Fibroblast of lung (primary cell): ENCODE measurements at regions not wholly inside any gene's neighbourhood (a gene's known extent, or its start where the extent isn't known, plus 50 kb on each side); places are given as distances from the start of the nearest gene placed in this dataset.

Experiments
- DNase-seq, 2 donors: peaks; one replicate each; pipeline versions ENCODE4 v3.0.0 to v3.0.0-alpha.2; 2010; ENCODE audit warnings: low read depth in 2 of 2
- H2AFZ ChIP-seq: 2 replicates; pipeline ENCODE4 v1.5.1; 2012; ENCODE audit warnings: low read length, control low read depth, inconsistent platforms
- H3K27ac ChIP-seq: 2 replicates; pipeline ENCODE4 v1.5.1; 2011; ENCODE audit warnings: low read length, control low read depth; ENCODE audit not compliant: insufficient read depth
- H3K27me3 ChIP-seq: 2 replicates; pipeline ENCODE4 v1.5.1; 2011; ENCODE audit warnings: mild to moderate bottlenecking, low read length; ENCODE audit not compliant: control insufficient read depth, insufficient read depth
- H3K36me3 ChIP-seq: 2 replicates; pipeline ENCODE4 v1.5.1; 2011; ENCODE audit warnings: low read length; ENCODE audit not compliant: control insufficient read depth, insufficient read depth
- H3K4me1 ChIP-seq: 2 replicates; pipeline ENCODE4 v1.5.1; 2011; ENCODE audit warnings: low read length; ENCODE audit not compliant: control insufficient read depth, insufficient read depth; ENCODE audit errors: extremely low read depth
- H3K4me2 ChIP-seq: 2 replicates; pipeline ENCODE4 v1.5.1; 2011; ENCODE audit warnings: low read length, control low read depth; ENCODE audit not compliant: insufficient read depth; ENCODE audit errors: extremely low read depth
- H3K4me3 ChIP-seq, 4 experiments: fragments of 200-600 bp in 1 of 4; sonication (generic) in 1 of 4; replicated peaks in 1 of 4; 2 replicates each; pipeline ENCODE4 v1.5.1; 2011 to 2016; ENCODE audit warnings: low read length in 4 of 4, low read depth in 3 of 4, mild to moderate bottlenecking in 3 of 4, control low read depth in 2 of 4, inconsistent platforms in 1 of 4, mixed read lengths in 1 of 4; ENCODE audit not compliant: insufficient read depth in 1 of 4; ENCODE audit errors: control extremely low read depth in 1 of 4
- H3K79me2 ChIP-seq: 2 replicates; pipeline ENCODE4 v1.5.1; 2012; ENCODE audit warnings: mild to moderate bottlenecking, low read length, inconsistent platforms; ENCODE audit not compliant: control insufficient read depth, insufficient read depth
- H3K9ac ChIP-seq: 2 replicates; pipeline ENCODE4 v1.5.1; 2011; ENCODE audit warnings: mild to moderate bottlenecking, low read length, control low read depth; ENCODE audit not compliant: insufficient read depth
- H3K9me3 ChIP-seq: 2 replicates; pipeline ENCODE4 v1.5.1; 2012; ENCODE audit warnings: low read depth, low read length; ENCODE audit not compliant: control insufficient read depth, insufficient read depth
- H4K20me1 ChIP-seq: 2 replicates; pipeline ENCODE4 v1.5.1; 2011; ENCODE audit warnings: low read length; ENCODE audit not compliant: control insufficient read depth, insufficient read depth; ENCODE audit errors: extremely low read depth
- EZH2 ChIP-seq: IDR thresholded peaks from 2 replicates; pipeline ENCODE4 v1.5.1; 2012; ENCODE audit warnings: low read length, control low read depth, mild to moderate bottlenecking; ENCODE audit errors: missing control alignments
- TF ChIP-seq, protein P1 (sequence below), 2 donors: IDR thresholded peaks in 1 of 2; conservative IDR thresholded peaks in 1 of 2; 1 replicate in 1 of 2; 2 replicates in 1 of 2; pipeline ENCODE4 v1.5.1; 2011 to 2012; ENCODE audit warnings: low read length in 2 of 2, control low read depth in 1 of 2, inconsistent platforms in 1 of 2, low read depth in 1 of 2, mild to moderate bottlenecking in 1 of 2

DNA sequence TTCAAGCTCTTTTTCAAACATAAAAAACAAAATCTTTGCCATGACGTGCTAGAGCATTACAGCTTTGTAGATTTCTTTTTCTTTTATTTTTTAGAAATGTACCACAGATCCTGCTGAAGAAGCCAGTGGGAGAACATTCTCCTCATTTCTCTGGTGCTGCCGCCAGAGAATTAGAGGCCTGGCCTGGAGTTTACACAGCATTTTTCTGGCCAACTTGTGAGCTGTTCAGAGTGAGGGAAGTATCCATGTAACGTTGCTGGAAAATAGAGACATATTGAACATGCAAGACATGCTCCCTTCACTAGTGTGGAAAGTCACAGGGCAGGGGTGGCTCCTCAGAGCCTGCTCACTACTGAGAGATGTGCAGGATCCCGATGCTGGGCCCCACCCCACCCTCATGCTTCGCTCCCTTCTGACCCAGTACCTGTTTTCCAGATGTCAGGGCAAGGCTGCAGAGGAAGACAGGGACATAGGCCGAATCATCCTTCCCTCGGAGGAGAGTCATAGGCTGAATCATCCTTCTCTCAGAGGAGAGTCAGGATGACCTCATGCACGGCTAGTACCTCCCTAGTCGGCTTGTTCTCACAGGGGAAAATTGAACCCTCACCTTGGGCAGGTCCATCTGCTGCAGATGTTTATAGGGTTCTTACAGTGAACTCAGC, 298.5 kb downstream of the INSIG2 start:
- H2AFZ ChIP-seq, result no peak overlapping the region

DNA sequence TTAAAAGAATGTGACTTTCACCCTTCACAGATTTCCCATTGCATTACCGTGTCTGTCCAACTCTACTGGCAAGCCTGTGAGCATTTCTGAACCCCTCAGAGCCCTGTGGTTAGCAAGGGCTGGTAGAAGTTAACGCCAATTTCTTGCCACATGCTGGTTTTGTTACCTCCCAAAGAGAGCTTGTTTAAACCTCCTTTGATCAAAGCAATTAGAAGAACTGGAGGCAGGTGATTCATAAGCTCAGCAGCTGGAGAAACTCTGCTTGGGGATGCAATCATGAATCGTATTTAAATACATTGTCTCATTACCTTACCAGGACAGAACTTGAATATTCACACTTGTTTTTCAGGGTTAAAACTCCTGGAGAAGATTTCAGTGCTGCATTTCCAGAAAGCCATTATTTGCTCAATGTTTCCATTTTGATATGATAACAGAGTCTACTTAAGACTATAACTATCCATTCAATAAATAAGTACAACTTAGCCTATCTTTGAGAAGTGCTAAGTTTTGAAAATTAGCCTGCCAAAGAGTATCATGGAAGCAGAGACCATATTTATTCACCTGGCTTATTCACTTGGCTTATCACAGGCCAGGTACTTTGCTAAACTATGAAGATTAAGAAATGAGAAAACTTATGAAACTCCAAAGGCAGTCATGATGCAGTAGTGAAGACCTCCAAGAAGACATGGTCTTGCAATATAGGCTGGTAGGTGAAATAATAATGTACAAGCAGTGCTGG, 292.8 kb downstream of the INSIG2 start:
- Histone ChIP-seq H3K36me3 (no peaks in the 10 kb centered on the region), H2AFZ (no peak overlapping the region), H4K20me1 (no peaks in the 10 kb centered on the region), H3K9me3 (no peaks in the 10 kb centered on the region), H3K9ac (no peak overlapping the region), H3K4me3 (no peak overlapping the region), H3K4me1 (no peaks in the 10 kb centered on the region), H3K4me2 (no peak overlapping the region), H3K27ac (no peak overlapping the region), H3K79me2 (no peaks in the 10 kb centered on the region), H3K27me3 (peaks cover 5% of the 10 kb centered on the region)
- TF ChIP-seq, protein P1, sequence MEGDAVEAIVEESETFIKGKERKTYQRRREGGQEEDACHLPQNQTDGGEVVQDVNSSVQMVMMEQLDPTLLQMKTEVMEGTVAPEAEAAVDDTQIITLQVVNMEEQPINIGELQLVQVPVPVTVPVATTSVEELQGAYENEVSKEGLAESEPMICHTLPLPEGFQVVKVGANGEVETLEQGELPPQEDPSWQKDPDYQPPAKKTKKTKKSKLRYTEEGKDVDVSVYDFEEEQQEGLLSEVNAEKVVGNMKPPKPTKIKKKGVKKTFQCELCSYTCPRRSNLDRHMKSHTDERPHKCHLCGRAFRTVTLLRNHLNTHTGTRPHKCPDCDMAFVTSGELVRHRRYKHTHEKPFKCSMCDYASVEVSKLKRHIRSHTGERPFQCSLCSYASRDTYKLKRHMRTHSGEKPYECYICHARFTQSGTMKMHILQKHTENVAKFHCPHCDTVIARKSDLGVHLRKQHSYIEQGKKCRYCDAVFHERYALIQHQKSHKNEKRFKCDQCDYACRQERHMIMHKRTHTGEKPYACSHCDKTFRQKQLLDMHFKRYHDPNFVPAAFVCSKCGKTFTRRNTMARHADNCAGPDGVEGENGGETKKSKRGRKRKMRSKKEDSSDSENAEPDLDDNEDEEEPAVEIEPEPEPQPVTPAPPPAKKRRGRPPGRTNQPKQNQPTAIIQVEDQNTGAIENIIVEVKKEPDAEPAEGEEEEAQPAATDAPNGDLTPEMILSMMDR (conservative IDR thresholded peaks at IDR 0.05 in 1 of 2, IDR thresholded peaks at IDR 0.05 in 1 of 2; ENCODE audit: low read depth in 1 of 2, low read length in 2 of 2), result no peak
- TF ChIP-seq EZH2, result no peak
- peak in 1 of 2 donors; percentile 36 for DNase-seq

More for the DNA sequence above, 298.5 kb downstream of the INSIG2 start:
- no peak for TF ChIP-seq EZH2
- TF ChIP-seq, protein P1 (conservative IDR thresholded peaks at IDR 0.05 in 1 of 2, IDR thresholded peaks at IDR 0.05 in 1 of 2; ENCODE audit: low read depth in 1 of 2, low read length in 2 of 2), result no peak
- H3K79me2 ChIP-seq, result no peaks in the 10 kb centered on the region
- no peak overlapping the region for H3K9ac ChIP-seq
- peaks cover 21% of the 10 kb centered on the region for H3K4me1 ChIP-seq
- DNase-seq, result peak; percentile 42 to 80
- H3K36me3 ChIP-seq, result no peaks in the 10 kb centered on the region
- H3K4me3 ChIP-seq, result no peak overlapping the region
- H3K27me3 ChIP-seq, result no peaks in the 10 kb centered on the region
- H4K20me1 ChIP-seq, result no peaks in the 10 kb centered on the region
- H3K4me2 ChIP-seq, result no peak overlapping the region
- no peaks in the 10 kb centered on the region for H3K9me3 ChIP-seq
- H3K27ac ChIP-seq, result peak overlapping the region; percentile 50

DNA sequence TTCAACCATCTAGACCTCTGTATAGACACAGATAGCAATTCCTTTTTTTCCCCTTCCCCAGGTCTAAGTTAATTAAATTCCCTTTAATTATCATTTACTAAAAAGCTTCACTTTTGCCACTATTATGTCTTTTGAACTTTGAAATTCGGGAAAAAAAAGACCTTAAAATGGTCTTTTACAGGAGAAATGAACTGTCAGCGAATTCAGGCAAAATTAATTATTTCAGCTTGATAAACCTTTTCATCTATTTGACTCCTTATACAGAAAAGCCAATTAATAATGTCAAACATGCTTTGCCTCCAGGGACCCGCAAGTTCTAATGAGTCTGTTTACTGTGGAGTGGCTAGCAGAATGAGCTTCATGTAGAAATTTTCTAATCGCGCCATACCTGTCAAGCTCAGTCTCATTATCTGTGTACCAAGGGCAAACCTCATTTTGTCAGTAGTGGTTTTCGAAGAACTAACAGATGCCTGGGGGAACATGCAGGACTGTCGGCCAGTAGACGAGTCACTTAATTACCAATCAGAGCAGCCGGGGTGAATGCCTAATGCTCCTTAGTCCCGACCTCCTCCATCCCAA, 287.7 kb downstream of the INSIG2 start:
- Histone ChIP-seq H3K9me3 (no peaks in the 10 kb centered on the region), H2AFZ (no peak overlapping the region), H3K27ac (no peak overlapping the region), H3K4me2 (no peak overlapping the region), H3K9ac (no peak overlapping the region), H3K79me2 (no peaks in the 10 kb centered on the region), H3K4me3 (no peak overlapping the region), H3K4me1 (no peaks in the 10 kb centered on the region), H4K20me1 (no peaks in the 10 kb centered on the region), H3K27me3 (peaks cover 5% of the 10 kb centered on the region), H3K36me3 (no peaks in the 10 kb centered on the region)
- DNase-seq, result no peak
- no peak for TF ChIP-seq EZH2
- TF ChIP-seq, protein P1 (conservative IDR thresholded peaks at IDR 0.05 in 1 of 2, IDR thresholded peaks at IDR 0.05 in 1 of 2; ENCODE audit: low read depth in 1 of 2, low read length in 2 of 2), result no peak
